A673 (cell line): ENCODE measurements at regions not wholly inside any gene's neighbourhood (a gene's known extent, or its start where the extent isn't known, plus 50 kb on each side); places are given as distances from the start of the nearest gene placed in this dataset.

ENCODE experiments used
- BruUV-seq: library from RNA; stranded (reverse); fragments of 400-500 nt; replicated peaks from 2 replicates; lab custom pipeline; 2021; lab: Mats Ljungman, UMichigan
- CTCF ChIA-PET: fragments of 300-600 bp; sonication (Branson Sonifier 250); formaldehyde crosslinking; loops from one replicate; lab custom pipeline; 2022; ENCODE audit warnings: antibody characterized with exemption; lab: Charles Lee
- POLR2A ChIA-PET: fragments of 300-600 bp; sonication (Branson Sonifier 250); formaldehyde crosslinking; loops from one replicate; lab custom pipeline; 2022; ENCODE audit warnings: antibody characterized with exemption; ENCODE audit not compliant: low non-redundant PET; lab: Charles Lee
- DNase-seq: peaks from one replicate; pipeline ENCODE4 v3.0.0-alpha.2; 2015; ENCODE audit warnings: low spot score
- H3K27ac ChIP-seq: fragments of 200-600 bp; sonication (generic); 2 replicates; pipeline ENCODE4 v1.5.1; 2016; ENCODE audit warnings: mixed run types, low read depth, mild to moderate bottlenecking, mixed read lengths, antibody characterized with exemption, low read length; ENCODE audit not compliant: poor library complexity, severe bottlenecking
- H3K27me3 ChIP-seq: fragments of 200-600 bp; sonication (generic); replicated peaks from 2 replicates; pipeline ENCODE4 v1.6.1; 2017; ENCODE audit warnings: mixed run types, low read depth, mild to moderate bottlenecking, mixed read lengths, antibody characterized with exemption, low read length; ENCODE audit not compliant: insufficient read depth, poor library complexity
- H3K36me3 ChIP-seq: fragments of 200-600 bp; sonication (generic); 2 replicates; pipeline ENCODE4 v1.6.1; 2016; ENCODE audit warnings: mixed run types, mild to moderate bottlenecking, mixed read lengths, antibody characterized with exemption, low read length; ENCODE audit not compliant: insufficient read depth, poor library complexity, severe bottlenecking
- H3K4me1 ChIP-seq: fragments of 200-600 bp; sonication (generic); 2 replicates; pipeline ENCODE4 v1.6.1; 2017; ENCODE audit warnings: mixed run types, mild to moderate bottlenecking, mixed read lengths, antibody characterized with exemption, low read length; ENCODE audit not compliant: insufficient read depth, poor library complexity, severe bottlenecking
- H3K4me3 ChIP-seq: fragments of 200-600 bp; sonication (generic); 2 replicates; pipeline ENCODE4 v1.5.1; 2016; ENCODE audit warnings: low read depth, mixed run types, mild to moderate bottlenecking, mixed read lengths, low read length; ENCODE audit not compliant: poor library complexity, severe bottlenecking
- H3K9me3 ChIP-seq: fragments of 200-600 bp; sonication (generic); 2 replicates; pipeline ENCODE4 v1.6.1; 2016; ENCODE audit warnings: mixed run types, low read depth, mild to moderate bottlenecking, mixed read lengths, antibody characterized with exemption, low read length; ENCODE audit not compliant: poor library complexity, severe bottlenecking
- EZH2 ChIP-seq: fragments of 200-600 bp; sonication (generic); IDR thresholded peaks from 2 replicates; pipeline ENCODE4 v1.6.1; 2017; ENCODE audit warnings: borderline replicate concordance, low read depth, mild to moderate bottlenecking, mixed read lengths, antibody characterized with exemption, low read length; ENCODE audit not compliant: poor library complexity, severe bottlenecking
- intact Hi-C: fragments of 100-400 bp; cut with micrococcal nuclease; formaldehyde crosslinking; loops from one replicate; pipeline ENCODE4 v1.10.0; 2022; ENCODE audit not compliant: unreplicated experiment
- TF ChIP-seq, protein P1 (sequence below): fragments of 300-800, 200-600 bp; sonication (generic); conservative IDR thresholded peaks from 2 replicates; pipeline ENCODE4 v1.5.1; 2017; ENCODE audit warnings: low read depth, mild to moderate bottlenecking, antibody characterized with exemption, low read length, moderate library complexity, mixed read lengths

DNA sequence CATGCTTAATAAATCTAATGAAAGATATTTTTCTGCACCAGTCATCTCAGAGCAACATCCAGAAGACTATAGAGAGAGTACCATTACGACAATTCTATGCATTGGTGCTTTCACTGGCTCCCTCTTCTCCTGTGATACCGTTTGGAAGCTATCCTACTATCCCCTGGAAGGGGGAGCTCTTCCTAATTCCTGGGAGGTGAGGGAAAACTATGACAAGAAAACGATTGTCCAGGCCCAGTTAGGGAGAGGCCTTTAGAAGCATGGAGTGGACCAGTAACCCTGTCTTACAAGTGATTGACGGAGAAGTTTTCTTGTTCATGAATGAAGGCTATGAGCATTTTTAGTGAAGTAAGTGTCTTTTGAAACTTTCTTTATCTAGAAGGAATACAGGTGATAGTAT lies 150.2 kb downstream of the TANC2 start:
- H3K4me3 ChIP-seq: no peak overlapping the region
- ChIA-PET POLR2A (no interaction called here), CTCF (no interaction called here)
- no peaks in the 10 kb centered on the region for H3K27me3 ChIP-seq
- H3K9me3 ChIP-seq: no peaks in the 10 kb centered on the region
- no peaks in the 10 kb centered on the region for H3K4me1 ChIP-seq
- TF ChIP-seq, protein P1, sequence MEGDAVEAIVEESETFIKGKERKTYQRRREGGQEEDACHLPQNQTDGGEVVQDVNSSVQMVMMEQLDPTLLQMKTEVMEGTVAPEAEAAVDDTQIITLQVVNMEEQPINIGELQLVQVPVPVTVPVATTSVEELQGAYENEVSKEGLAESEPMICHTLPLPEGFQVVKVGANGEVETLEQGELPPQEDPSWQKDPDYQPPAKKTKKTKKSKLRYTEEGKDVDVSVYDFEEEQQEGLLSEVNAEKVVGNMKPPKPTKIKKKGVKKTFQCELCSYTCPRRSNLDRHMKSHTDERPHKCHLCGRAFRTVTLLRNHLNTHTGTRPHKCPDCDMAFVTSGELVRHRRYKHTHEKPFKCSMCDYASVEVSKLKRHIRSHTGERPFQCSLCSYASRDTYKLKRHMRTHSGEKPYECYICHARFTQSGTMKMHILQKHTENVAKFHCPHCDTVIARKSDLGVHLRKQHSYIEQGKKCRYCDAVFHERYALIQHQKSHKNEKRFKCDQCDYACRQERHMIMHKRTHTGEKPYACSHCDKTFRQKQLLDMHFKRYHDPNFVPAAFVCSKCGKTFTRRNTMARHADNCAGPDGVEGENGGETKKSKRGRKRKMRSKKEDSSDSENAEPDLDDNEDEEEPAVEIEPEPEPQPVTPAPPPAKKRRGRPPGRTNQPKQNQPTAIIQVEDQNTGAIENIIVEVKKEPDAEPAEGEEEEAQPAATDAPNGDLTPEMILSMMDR: peak; percentile 32; the same call in 1 of the 2 replicates
- no peak for TF ChIP-seq EZH2
- no TSS peak for BruUV-seq
- H3K36me3 ChIP-seq: no peaks in the 10 kb centered on the region
- DNase-seq: peak; percentile 19
- intact Hi-C loops: no loop called here
- no peak overlapping the region for H3K27ac ChIP-seq

DNA sequence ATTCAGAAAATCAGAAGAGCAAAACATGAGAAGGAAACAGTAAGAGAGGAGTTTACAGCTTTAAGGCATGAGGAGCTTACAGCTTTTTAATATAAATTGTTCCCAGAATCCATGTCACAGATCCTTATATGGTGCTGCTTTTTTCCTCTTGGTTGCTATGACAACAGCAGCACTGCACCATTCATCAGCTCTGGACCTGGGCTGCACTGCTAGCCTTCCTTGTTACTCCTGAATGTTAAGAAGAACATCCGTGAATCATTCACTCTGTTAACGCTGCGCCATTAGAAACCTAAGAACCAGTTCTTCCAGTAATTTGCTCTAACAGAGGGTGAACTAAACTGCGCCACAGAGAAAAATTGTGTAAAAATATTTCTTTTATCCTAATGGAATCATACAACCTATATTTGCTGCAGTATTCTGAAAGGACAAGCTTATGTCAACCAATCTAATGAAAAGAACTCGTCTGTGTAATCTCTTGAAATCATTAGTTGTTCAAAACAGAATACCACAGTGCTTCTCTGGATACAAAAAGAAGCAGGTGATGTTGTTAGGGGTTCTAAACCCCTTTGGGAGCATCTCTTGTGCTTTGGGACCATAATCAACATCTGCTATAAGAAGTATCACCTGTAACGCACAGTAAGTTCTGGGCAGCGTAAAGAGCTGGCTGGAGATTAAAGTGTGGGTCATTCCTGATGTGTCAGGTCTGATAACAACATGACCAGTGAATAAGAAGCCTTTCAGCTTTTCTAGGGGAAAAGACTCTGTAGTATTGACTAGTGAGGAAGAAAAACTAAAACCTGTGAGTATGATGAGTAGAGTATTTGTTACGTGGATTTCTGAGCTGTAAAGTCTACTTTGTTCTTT lies 151.2 kb downstream of the TANC2 start:
- H3K4me1 ChIP-seq: no peaks in the 10 kb centered on the region
- TF ChIP-seq, protein P1: no peak
- no peak for TF ChIP-seq EZH2
- no peaks in the 10 kb centered on the region for H3K9me3 ChIP-seq
- no TSS peak for BruUV-seq
- CTCF ChIA-PET: interaction anchor here (0.5 kb wide), 1 partner anchor 59 kb away, joined by 4 read pairs; no protein-coding TSS in a partner anchor
- no peaks in the 10 kb centered on the region for H3K36me3 ChIP-seq
- H3K27ac ChIP-seq: no peak overlapping the region
- H3K4me3 ChIP-seq: no peak overlapping the region
- no peaks in the 10 kb centered on the region for H3K27me3 ChIP-seq
- intact Hi-C loops: no loop called here
- peak; percentile 4 for DNase-seq
- POLR2A ChIA-PET: no interaction called here

DNA sequence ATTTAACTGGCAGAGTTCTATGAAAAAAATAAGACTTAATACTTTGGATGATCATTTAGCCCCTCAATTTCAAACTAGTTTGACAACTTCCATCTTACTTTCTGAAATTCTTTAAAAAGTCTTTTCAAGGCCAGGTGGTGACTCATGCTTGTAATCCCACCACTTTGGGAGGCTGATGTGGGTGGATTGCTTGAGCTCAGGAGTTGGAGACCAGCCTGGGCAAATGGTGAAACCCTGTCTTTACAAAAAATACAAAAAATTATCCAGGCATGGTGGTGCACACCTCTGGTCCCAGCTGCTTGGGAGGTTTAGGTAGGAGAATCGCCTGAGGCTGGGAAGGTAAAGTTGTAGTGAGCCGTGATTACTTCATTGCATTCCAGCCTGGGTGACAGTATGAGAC lies 154.4 kb downstream of the TANC2 start:
- no peaks in the 10 kb centered on the region for H3K4me1 ChIP-seq
- BruUV-seq: no TSS peak
- H3K27me3 ChIP-seq: no peaks in the 10 kb centered on the region
- CTCF ChIA-PET: no interaction called here
- POLR2A ChIA-PET: no interaction called here
- H3K27ac ChIP-seq: no peak overlapping the region
- no peak overlapping the region for H3K4me3 ChIP-seq
- H3K9me3 ChIP-seq: no peaks in the 10 kb centered on the region
- DNase-seq: peak; percentile 20
- TF ChIP-seq EZH2: no peak
- TF ChIP-seq, protein P1: no peak
- no peaks in the 10 kb centered on the region for H3K36me3 ChIP-seq
- intact Hi-C loops: no loop called here
